GM21390 (cell line): ENCODE measurements at regions not wholly inside any gene's neighbourhood (a gene's known extent, or its start where the extent isn't known, plus 50 kb on each side); places are given as distances from the start of the nearest gene placed in this dataset.

Experiments
- ATAC-seq: cut with Tn5 transposase; IDR thresholded peaks from one replicate; pipeline ENCODE4 v1.9.1; 2021; ENCODE audit not compliant: unreplicated experiment

- no peak for ATAC-seq
Observed at GRCh38 chr2:16128746-16129610, 188.6 kb downstream of the MYCN start.

DNA sequence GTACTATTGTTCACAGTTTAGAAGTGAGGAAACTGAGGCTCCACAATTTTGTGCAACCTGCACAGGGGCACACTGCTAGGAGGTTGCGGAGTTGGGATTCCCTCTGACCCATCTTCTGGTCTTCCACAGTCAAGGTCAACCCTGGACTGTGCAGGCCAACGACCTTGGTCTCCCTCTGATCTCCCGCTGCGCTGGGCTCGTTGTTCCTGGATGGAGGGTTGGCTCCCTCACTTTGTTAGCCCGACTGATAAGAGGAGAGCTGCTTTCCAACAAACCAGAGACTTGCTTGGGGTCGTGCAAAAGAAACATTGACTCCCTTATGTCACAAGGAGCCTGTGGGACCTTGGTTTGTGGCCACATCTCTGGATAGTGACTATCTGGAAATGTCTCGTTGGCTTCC lies 187.6 kb downstream of the MYCN start:
- ATAC-seq: no peak

- no peak for ATAC-seq
Observed at GRCh38 chr2:16127276-16127940, 187.1 kb downstream of the MYCN start.

GRCh38 chr2:16126517-16127275 lies 186.3 kb downstream of the MYCN start:
- no peak for ATAC-seq

GRCh38 chr2:16125614-16126516 lies 185.5 kb downstream of the MYCN start:
- no peak for ATAC-seq

DNA sequence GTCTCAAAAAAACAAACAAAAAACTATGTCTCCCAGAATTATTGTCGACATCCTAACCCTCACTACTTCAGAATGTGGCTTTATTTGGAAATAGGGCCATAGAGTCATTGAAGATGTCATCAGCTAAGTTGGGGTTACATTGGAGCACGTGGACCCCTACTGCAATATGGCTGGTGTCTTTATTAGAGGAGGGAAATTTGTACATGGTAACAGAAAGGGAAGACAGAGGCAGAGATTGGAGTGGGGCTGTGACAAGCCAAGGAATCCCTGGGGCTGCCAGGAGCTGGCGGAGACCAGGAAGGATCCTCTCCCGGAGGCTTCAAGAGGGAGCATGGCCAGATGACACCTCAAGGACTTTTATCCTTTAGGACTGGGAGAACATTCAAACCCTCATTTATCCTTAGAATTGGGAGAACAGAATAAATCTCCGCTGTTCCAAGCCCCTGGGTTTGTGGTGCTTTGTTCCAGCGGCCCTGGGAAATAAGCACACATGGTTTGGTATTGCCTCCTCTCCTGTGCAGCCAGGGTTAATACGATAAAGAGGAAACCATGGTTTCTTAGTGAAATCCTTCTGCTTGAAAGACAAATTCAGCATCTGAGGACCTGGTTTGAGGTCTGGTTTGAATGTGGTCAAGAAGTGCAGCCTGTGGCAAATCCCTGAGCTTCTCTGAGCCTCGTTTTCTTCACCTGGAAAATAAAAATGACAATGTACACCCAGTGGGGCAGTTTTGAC lies 184.7 kb downstream of the MYCN start:
- ATAC-seq: no peak

GRCh38 chr2:16123856-16124780 lies 183.8 kb downstream of the MYCN start:
- ATAC-seq: no peak

DNA sequence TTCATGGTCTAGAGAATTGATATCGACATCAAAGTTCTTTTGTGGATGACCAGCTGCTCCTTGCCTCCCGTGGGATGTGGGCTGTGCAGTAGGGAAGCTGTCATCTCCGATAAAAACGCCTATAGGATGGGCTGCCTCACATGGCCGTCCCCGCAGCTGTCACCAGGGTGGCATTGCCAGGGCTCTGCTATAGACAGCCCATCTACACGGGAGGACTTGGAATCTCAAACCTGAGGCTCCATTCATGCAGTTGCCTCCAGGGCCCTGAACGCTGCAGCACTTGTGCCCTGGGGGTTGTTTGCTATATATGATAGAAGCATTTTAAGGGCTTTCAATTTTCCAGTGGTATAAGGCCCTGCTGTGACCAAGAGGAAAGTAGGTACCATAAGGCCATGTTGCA lies 183.1 kb downstream of the MYCN start:
- no peak for ATAC-seq

- ATAC-seq: no peak
Observed at GRCh38 chr2:16122556-16122955, 182.2 kb downstream of the MYCN start.

DNA sequence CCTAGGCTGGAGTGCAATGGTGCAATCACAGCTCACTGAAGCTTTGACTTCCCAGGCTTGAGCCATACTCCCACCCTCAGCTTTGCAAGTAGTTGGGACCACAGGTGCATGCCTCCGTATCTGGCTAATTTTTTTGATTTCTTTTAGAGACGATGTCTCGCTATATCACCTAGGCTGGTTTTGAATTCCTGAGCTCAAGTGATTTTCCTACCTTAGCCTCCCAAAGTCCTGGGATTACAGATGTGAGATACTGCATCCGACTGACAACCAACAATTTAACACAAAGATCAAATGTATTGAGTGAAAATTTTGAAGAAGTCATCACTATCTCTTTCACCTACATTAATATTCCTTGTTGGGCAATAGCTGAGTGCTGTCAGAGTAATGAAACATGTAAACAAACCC lies 181.6 kb downstream of the MYCN start:
- ATAC-seq: no peak

DNA sequence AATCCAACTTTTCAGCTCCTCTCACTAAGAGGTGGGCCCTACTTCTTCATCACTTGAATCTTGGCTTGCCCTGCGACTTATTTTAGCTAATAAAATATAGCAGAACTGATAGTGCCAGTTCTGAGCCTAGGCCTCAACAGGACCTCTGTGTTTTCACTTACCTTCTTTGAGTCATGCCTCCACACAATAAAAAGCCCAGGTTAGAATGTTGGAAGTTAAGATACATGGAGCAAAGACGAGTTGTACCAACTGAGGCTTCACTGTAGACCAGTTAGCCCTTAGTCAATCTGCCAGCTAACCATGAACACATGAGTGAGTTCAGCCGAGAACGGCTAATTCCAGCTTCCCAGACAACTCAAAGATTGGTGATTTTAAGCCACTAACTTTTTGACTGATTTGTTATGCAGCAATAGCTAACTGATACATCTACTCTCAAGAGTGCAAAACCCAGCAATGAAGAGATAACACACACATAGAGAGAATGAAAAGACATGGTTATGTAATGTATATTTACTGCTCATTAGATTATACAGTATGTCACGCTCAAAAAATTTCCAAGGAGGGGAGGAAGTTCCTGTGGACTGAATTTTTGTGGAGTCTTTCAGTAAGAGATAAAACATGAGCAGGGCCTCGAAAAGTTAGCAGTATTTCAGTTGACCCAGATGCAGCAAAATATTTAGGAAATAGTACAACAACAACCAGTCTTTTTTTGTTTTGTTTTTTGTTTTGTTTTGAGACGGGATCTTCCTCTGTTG lies 181.1 kb downstream of the MYCN start:
- ATAC-seq: no peak

DNA sequence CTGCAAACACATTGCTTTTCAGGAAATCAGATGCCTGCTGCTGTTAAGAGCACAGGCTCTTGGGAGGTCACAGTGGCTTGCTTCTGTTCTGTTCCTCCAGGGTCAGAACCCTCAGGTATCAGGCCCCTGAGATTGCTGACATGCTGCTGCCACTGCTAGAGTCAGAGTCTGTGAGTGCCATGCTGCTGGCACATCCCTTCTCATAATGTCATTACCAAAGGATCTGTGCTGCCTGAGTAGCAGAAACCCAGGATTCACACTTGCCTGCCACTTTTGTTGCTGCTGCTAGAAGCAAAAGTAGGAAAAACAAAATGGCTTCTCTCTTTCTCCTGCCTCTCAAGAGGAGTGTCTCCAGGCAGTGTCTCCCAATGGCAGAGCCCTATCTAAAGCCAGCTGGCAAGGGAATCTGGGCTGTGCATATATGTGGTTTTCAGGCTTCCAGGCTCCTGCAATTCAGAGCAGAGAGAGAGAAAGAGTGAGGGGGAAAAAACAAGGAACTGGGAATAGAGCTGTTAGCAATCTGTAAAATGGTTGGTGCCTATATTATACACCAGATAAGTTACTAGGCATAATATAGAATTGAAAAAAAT lies 180.3 kb downstream of the MYCN start:
- no peak for ATAC-seq

DNA sequence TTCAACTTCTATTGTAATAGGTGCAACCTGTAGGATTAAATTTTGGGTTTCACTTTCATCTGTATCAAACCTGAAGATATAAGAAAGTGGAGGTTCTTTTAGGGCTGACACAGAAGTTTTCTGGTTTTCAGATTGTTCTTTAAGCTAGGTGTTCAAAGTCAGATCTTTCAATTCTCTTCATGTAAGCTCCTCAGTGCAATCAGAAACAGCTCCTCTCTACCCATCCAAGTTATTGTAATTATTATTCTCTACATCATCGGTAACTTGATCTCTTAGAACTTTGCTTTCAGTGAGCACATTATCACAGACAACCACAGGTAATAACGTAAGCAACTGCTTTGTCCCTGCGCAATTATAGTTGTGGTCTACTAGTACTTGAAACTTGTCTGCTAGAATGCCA lies 179.4 kb downstream of the MYCN start:
- no peak for ATAC-seq

DNA sequence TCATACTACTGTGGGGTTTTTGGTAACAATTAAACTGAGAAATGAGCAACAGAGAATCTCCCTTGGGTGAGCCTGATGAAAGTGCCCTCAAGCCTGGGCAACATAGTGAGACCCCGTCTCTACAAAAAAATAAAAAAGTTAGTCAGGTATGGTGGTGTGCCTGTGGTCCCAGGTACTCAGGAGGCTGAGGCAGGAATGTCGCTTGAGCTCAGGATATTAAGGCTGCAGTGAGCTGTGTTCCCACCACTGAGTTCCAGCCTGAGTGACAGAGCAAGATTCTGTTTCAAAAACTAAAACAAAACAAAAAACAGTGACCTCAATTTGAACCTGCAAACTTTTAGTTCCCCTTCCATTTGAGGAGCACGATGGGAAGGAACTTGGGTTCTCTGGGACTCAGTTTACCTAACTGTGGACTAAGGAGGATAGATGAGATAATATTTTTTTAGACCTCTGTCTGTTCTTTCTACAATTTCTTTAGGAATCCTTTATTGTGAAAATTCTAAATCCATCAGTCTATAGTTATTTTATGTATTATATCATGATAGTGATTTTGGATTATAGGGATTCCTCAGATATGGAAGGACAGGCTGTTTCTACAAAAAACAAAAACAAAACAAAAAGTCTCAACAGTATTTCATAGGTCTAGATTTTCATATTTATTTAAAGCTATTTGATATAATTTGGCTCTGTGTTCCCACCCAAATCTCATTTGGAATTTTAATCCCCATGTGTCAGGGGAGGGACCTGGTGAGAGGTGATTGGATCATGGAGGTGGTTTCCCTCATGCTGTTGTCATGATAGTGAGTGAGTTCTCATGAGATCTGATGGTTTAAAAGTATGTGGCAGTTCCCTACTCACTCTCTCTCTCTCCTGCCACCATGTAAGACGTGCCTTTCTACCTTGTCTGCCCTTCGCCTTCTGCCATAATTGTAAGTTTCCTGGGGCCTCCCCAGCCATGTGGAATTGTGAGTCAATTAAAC lies 178.6 kb downstream of the MYCN start:
- ATAC-seq: no peak

DNA sequence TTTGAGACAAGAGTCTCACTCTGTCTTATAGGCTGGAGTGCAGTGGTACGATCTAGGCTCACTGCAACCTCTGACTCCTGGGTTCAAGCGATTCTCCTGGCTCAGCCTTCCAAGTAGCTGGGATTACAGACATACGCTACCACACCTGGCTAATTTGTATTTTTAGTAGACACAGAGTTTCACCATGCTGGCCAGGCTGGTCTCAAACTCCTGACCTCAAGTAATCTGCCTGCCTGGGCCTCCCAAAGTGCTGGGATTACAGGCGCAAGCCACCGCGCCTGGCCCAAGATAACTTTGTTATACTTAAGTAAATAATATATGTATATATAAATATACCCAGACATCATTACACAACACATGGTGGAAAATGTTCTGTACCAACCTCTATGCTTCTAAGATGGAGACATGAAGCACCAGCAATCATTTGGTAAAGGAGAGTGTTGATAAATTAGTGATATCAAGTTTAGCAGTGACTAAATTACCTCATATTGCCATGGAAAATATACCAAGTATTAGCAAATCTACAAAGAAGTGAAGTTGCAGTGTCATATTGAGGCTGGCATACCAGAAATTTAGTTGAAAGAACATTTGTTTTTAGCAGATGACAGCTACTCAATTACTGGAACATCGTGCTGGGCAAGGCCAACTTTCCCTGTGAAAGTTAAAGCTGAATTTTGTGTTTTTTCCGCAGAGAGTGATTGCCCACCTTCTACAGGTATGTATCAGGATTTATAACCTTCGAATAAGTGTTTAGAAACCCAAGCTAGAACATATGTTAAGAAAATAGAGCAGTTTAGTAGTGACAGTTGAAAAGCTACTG lies 177.7 kb downstream of the MYCN start:
- ATAC-seq: no peak
